ENCODE measurements at regions not wholly inside any gene's neighbourhood (a gene's known extent, or its start where the extent isn't known, plus 50 kb on each side); places are given as distances from the start of the nearest gene placed in this dataset.

- no peak overlapping the region for H3K4me3 ChIP-seq (ENCODE audit: low read depth, low read length)
- TF ChIP-seq CTCF (IDR thresholded peaks at IDR 0.05; ENCODE audit: low read depth, low read length, missing control alignments): no peak
- no peak for DNase-seq (ENCODE audit: low read depth)
- in situ Hi-C loops (cut with HindIII; ENCODE audit: low sequenced_read_pairs): no loop called here
Measured at GRCh38 chr20:51121272-51121671, 98.4 kb upstream of the KCNG1 start.

GRCh38 chr20:51120868-51121267, 98.0 kb upstream of the KCNG1 start:
- no peak for TF ChIP-seq CTCF (IDR thresholded peaks at IDR 0.05; ENCODE audit: low read depth, low read length, missing control alignments)
- no peak for DNase-seq (ENCODE audit: low read depth)
- H3K4me3 ChIP-seq (ENCODE audit: low read depth, low read length): no peak overlapping the region
- in situ Hi-C loops (cut with HindIII; ENCODE audit: low sequenced_read_pairs): no loop called here

- in situ Hi-C loops (cut with HindIII; ENCODE audit: low sequenced_read_pairs): no loop called here
- no peak for TF ChIP-seq CTCF (IDR thresholded peaks at IDR 0.05; ENCODE audit: low read depth, low read length, missing control alignments)
- H3K4me3 ChIP-seq (ENCODE audit: low read depth, low read length): no peak overlapping the region
- DNase-seq (ENCODE audit: low read depth): no peak
Measured at GRCh38 chr20:51120438-51120837, 97.5 kb upstream of the KCNG1 start.

GRCh38 chr20:51119914-51120313, 97.0 kb upstream of the KCNG1 start:
- H3K4me3 ChIP-seq (ENCODE audit: low read depth, low read length): no peak overlapping the region
- in situ Hi-C loops (cut with HindIII; ENCODE audit: low sequenced_read_pairs): loop anchor here (5.0 kb wide), 1 partner anchor 37 kb away; no protein-coding TSS in a partner anchor
- TF ChIP-seq CTCF (IDR thresholded peaks at IDR 0.05; ENCODE audit: low read depth, low read length, missing control alignments): no peak
- DNase-seq (ENCODE audit: low read depth): no peak

GRCh38 chr20:51118985-51119527, 96.1 kb upstream of the KCNG1 start:
- no peak for TF ChIP-seq CTCF (IDR thresholded peaks at IDR 0.05; ENCODE audit: low read depth, low read length, missing control alignments)
- no peak for DNase-seq (ENCODE audit: low read depth)
- no peak overlapping the region for H3K4me3 ChIP-seq (ENCODE audit: low read depth, low read length)
- in situ Hi-C loops (cut with HindIII; ENCODE audit: low sequenced_read_pairs): loop anchor here (5.0 kb wide), 1 partner anchor 38 kb away; no protein-coding TSS in a partner anchor

- DNase-seq (ENCODE audit: low read depth): no peak
- TF ChIP-seq CTCF (IDR thresholded peaks at IDR 0.05; ENCODE audit: low read depth, low read length, missing control alignments): no peak
- H3K4me3 ChIP-seq (ENCODE audit: low read depth, low read length): no peak overlapping the region
- in situ Hi-C loops (cut with HindIII; ENCODE audit: low sequenced_read_pairs): loop anchor here (5.0 kb wide), 1 partner anchor 39 kb away; no protein-coding TSS in a partner anchor
Measured at GRCh38 chr20:51118216-51118615, 95.3 kb upstream of the KCNG1 start.

Measured in astrocyte of the cerebellum (primary cell).